ENCODE measurements at regions not wholly inside any gene's neighbourhood (a gene's known extent, or its start where the extent isn't known, plus 50 kb on each side); places are given as distances from the start of the nearest gene placed in this dataset.

- TF ChIP-seq NAIF1 (CRISPR knock-in tag; IDR thresholded peaks at IDR 0.05; ENCODE audit: borderline replicate concordance) (no peak), ZSCAN22 (CRISPR knock-in tag; IDR thresholded peaks at IDR 0.05) (peak; percentile 96), ZNF333 (CRISPR knock-in tag; IDR thresholded peaks at IDR 0.05; ENCODE audit: borderline replicate concordance) (no peak), KAT8 (CRISPR knock-in tag; IDR thresholded peaks at IDR 0.05) (0 out of 2 replicates have a peak, but pooled peaks have one; percentile 30), CEBPG (CRISPR knock-in tag; IDR thresholded peaks at IDR 0.05) (no peak), GABPA (IDR thresholded peaks at IDR 0.05; ENCODE audit: low read depth, low read length) (0 out of 2 replicates have a peak, but pooled peaks have one; percentile 19), GABPA (CRISPR knock-in tag; IDR thresholded peaks at IDR 0.05; ENCODE audit: low read depth) (peak; percentile 65), GMEB2 (CRISPR knock-in tag; IDR thresholded peaks at IDR 0.05; ENCODE audit: low read depth) (no peak), PTBP1 (IDR thresholded peaks at IDR 0.05; ENCODE audit: low read depth, low read length, poor library complexity, severe bottlenecking) (no peak), PCBP1 (IDR thresholded peaks at IDR 0.05; ENCODE audit: borderline replicate concordance, low read depth, low read length) (no peak), ZNF784 (CRISPR knock-in tag; IDR thresholded peaks at IDR 0.05; ENCODE audit: borderline replicate concordance) (no peak), HOXA9 (CRISPR knock-in tag; IDR thresholded peaks at IDR 0.05; ENCODE audit: borderline replicate concordance) (no peak), ZBTB20 (CRISPR knock-in tag; IDR thresholded peaks at IDR 0.05; ENCODE audit: borderline replicate concordance, low read depth) (no peak), ELK4 (CRISPR knock-in tag; IDR thresholded peaks at IDR 0.05; ENCODE audit: borderline replicate concordance) (no peak), PRPF4 (IDR thresholded peaks at IDR 0.05; ENCODE audit: low read depth, low read length, poor library complexity, severe bottlenecking) (no peak), ZNF432 (CRISPR knock-in tag; IDR thresholded peaks at IDR 0.05; ENCODE audit: borderline replicate concordance) (no peak), ZNF597 (CRISPR knock-in tag; IDR thresholded peaks at IDR 0.05) (no peak), FOXC1 (CRISPR knock-in tag; IDR thresholded peaks at IDR 0.05; ENCODE audit: borderline replicate concordance) (no peak), NFIB (CRISPR knock-in tag; IDR thresholded peaks at IDR 0.05; ENCODE audit: borderline replicate concordance) (no peak), FOXO1 (CRISPR knock-in tag; IDR thresholded peaks at IDR 0.05) (no peak), MXI1 (IDR thresholded peaks at IDR 0.05; ENCODE audit: borderline replicate concordance, low read depth, low read length) (no peak), POGK (CRISPR knock-in tag; conservative IDR thresholded peaks at IDR 0.05) (no peak), ZNF337 (CRISPR knock-in tag; IDR thresholded peaks at IDR 0.05; ENCODE audit: borderline replicate concordance, low read depth) (0 out of 2 replicates have a peak, but pooled peaks have one; percentile 9), CHCHD3 (CRISPR knock-in tag; IDR thresholded peaks at IDR 0.05) (no peak)
These were observed 69.9 kb downstream of the MRPL14 start (continued) for GRCh38 chr6:44057238-44057930.
